ENCODE measurements at regions not wholly inside any gene's neighbourhood (a gene's known extent, or its start where the extent isn't known, plus 50 kb on each side); places are given as distances from the start of the nearest gene placed in this dataset.

DNA sequence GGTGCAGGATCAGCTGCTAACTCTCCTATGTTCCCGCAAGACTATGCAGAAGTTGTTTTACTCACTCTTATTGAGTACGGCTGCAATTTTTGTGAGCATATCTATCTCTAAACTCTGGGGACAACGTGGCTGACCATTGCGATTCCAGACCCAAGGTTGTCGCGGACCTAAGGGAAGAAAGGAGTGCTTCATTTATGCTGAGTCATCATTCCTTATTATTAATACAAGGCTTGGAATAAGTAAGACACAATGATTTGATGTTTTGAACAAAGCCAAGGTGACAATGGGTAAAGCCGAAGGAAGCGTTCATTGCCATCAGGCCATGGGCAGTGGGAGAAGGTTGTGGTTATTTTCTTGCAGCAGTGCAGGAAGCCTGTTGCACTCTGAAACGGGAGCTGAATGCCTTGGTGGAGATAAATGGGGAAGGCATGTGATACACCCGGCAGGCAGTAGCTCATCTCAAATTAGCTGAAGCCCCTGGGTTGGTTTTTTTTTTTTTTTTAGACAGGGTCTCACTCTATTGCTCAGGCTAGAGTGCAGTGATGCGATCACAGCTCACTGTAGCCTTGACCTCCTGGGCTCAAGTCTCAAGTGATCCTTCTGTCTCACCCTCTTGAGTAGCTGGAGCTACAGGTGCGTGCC is 605.7 kb downstream of the TYW1 start:
- TF ChIP-seq, protein P1, sequence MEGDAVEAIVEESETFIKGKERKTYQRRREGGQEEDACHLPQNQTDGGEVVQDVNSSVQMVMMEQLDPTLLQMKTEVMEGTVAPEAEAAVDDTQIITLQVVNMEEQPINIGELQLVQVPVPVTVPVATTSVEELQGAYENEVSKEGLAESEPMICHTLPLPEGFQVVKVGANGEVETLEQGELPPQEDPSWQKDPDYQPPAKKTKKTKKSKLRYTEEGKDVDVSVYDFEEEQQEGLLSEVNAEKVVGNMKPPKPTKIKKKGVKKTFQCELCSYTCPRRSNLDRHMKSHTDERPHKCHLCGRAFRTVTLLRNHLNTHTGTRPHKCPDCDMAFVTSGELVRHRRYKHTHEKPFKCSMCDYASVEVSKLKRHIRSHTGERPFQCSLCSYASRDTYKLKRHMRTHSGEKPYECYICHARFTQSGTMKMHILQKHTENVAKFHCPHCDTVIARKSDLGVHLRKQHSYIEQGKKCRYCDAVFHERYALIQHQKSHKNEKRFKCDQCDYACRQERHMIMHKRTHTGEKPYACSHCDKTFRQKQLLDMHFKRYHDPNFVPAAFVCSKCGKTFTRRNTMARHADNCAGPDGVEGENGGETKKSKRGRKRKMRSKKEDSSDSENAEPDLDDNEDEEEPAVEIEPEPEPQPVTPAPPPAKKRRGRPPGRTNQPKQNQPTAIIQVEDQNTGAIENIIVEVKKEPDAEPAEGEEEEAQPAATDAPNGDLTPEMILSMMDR (IDR thresholded peaks at IDR 0.05): no peak
- no peak for TF ChIP-seq POLR2A (IDR thresholded peaks at IDR 0.05)
